ENCODE measurements at regions not wholly inside any gene's neighbourhood (a gene's known extent, or its start where the extent isn't known, plus 50 kb on each side); places are given as distances from the start of the nearest gene placed in this dataset.

- Mint-ChIP-seq H3K27ac (no peak overlapping the region), H3K4me3 (no peak overlapping the region), H3K27me3 (ENCODE audit: low read depth) (no peaks in the 10 kb centered on the region), H3K9me3 (no peaks in the 10 kb centered on the region), H3K4me1 (no peaks in the 10 kb centered on the region), H3K36me3 (no peaks in the 10 kb centered on the region)
- ChIA-PET POLR2A (no interaction called here), CTCF (no interaction called here)
- no peak for DNase-seq (ENCODE audit: low spot score)
- TF ChIP-seq NR3C1 (CRISPR knock-in tag; conservative IDR thresholded peaks at IDR 0.05; ENCODE audit: low read depth): no peak
- TF ChIP-seq E2F5 (CRISPR knock-in tag; IDR thresholded peaks at IDR 0.05): no peak
- TF ChIP-seq NR2C2 (CRISPR knock-in tag; IDR thresholded peaks at IDR 0.05): no peak
- TF ChIP-seq ZNF671 (CRISPR knock-in tag; IDR thresholded peaks at IDR 0.05): no peak
- no peak for TF ChIP-seq ATF2 (CRISPR knock-in tag; IDR thresholded peaks at IDR 0.05; ENCODE audit: borderline replicate concordance, low read depth)
- no peak for TF ChIP-seq HMGA2 (CRISPR knock-in tag; IDR thresholded peaks at IDR 0.05)
- TF ChIP-seq IRF1 (CRISPR knock-in tag; IDR thresholded peaks at IDR 0.05): no peak
- TF ChIP-seq ZNF138 (CRISPR knock-in tag; conservative IDR thresholded peaks at IDR 0.05): no peak
- no peak for TF ChIP-seq KAT7 (CRISPR knock-in tag; IDR thresholded peaks at IDR 0.05; ENCODE audit: borderline replicate concordance)
- no peak for TF ChIP-seq SMAD4 (CRISPR knock-in tag; IDR thresholded peaks at IDR 0.05)
- TF ChIP-seq CTCF (IDR thresholded peaks at IDR 0.05): no peak
- no peak for TF ChIP-seq USF1 (CRISPR knock-in tag; IDR thresholded peaks at IDR 0.05)
- TF ChIP-seq ERG (CRISPR knock-in tag; IDR thresholded peaks at IDR 0.05): no peak
- TF ChIP-seq MLX (CRISPR knock-in tag; IDR thresholded peaks at IDR 0.05): no peak
- TF ChIP-seq GABPB1 (CRISPR knock-in tag; IDR thresholded peaks at IDR 0.05): no peak
- no peak for ATAC-seq
These were observed 272.6 kb downstream of the ETAA1 start for GRCh38 chr2:67669766-67670165.

GRCh38 chr2:67670747-67671183 is 273.6 kb downstream of the ETAA1 start:
- Mint-ChIP-seq H3K27me3 (ENCODE audit: low read depth) (no peaks in the 10 kb centered on the region), H3K4me3 (no peak overlapping the region), H3K27ac (no peak overlapping the region), H3K4me1 (no peaks in the 10 kb centered on the region), H3K36me3 (no peaks in the 10 kb centered on the region), H3K9me3 (no peaks in the 10 kb centered on the region)
- ATAC-seq (no peak), DNase-seq (ENCODE audit: low spot score) (no peak)
- ChIA-PET POLR2A (no interaction called here), CTCF (no interaction called here)
- TF ChIP-seq ZNF138 (CRISPR knock-in tag; conservative IDR thresholded peaks at IDR 0.05) (no peak), GABPB1 (CRISPR knock-in tag; IDR thresholded peaks at IDR 0.05) (no peak), CBFB (CRISPR knock-in tag; IDR thresholded peaks at IDR 0.05; ENCODE audit: low read depth) (no peak), MXD4 (CRISPR knock-in tag; IDR thresholded peaks at IDR 0.05; ENCODE audit: borderline replicate concordance) (no peak), RORB (CRISPR knock-in tag; IDR thresholded peaks at IDR 0.05) (no peak), RELA (CRISPR knock-in tag; IDR thresholded peaks at IDR 0.05; ENCODE audit: borderline replicate concordance) (no peak), ETV6 (CRISPR knock-in tag; IDR thresholded peaks at IDR 0.05) (no peak), HMGXB4 (CRISPR knock-in tag; IDR thresholded peaks at IDR 0.05) (no peak), ZNF232 (CRISPR knock-in tag; IDR thresholded peaks at IDR 0.05) (no peak), KAT7 (CRISPR knock-in tag; IDR thresholded peaks at IDR 0.05; ENCODE audit: borderline replicate concordance) (no peak), NR2C2 (CRISPR knock-in tag; IDR thresholded peaks at IDR 0.05) (no peak), ERG (CRISPR knock-in tag; IDR thresholded peaks at IDR 0.05) (no peak), NFYB (CRISPR knock-in tag; conservative IDR thresholded peaks at IDR 0.05; ENCODE audit: low read depth) (no peak), FOXP1 (CRISPR knock-in tag; IDR thresholded peaks at IDR 0.05; ENCODE audit: borderline replicate concordance) (no peak)
